ENCODE measurements at regions not wholly inside any gene's neighbourhood (a gene's known extent, or its start where the extent isn't known, plus 50 kb on each side); places are given as distances from the start of the nearest gene placed in this dataset.

- TF ChIP-seq ZBTB43 (CRISPR knock-in tag; IDR thresholded peaks at IDR 0.05) = no peak
- no peak for TF ChIP-seq CDX4 (CRISPR knock-in tag; IDR thresholded peaks at IDR 0.05; ENCODE audit: borderline replicate concordance)
Measured at GRCh38 chr2:150859162-150859561, 371.7 kb upstream of the RND3 start (continued).

- Mint-ChIP-seq H3K27me3 (ENCODE audit: low read depth) (peaks cover 5% of the 10 kb centered on the region), H3K36me3 (peaks cover 52% of the 10 kb centered on the region), H3K9me3 (peaks cover 57% of the 10 kb centered on the region), H3K4me1 (peaks cover 26% of the 10 kb centered on the region), H3K27ac (no peak overlapping the region), H3K4me3 (no peak overlapping the region)
- CTCF ChIA-PET = no interaction called here
- POLR2A ChIA-PET = no interaction called here
- TF ChIP-seq FOXJ3 (CRISPR knock-in tag; IDR thresholded peaks at IDR 0.05; ENCODE audit: borderline replicate concordance) = no peak
- TF ChIP-seq ZNF512 (CRISPR knock-in tag; IDR thresholded peaks at IDR 0.05; ENCODE audit: borderline replicate concordance) = no peak
- TF ChIP-seq SOX15 (CRISPR knock-in tag; IDR thresholded peaks at IDR 0.05) = no peak
- TF ChIP-seq JAZF1 (CRISPR knock-in tag; IDR thresholded peaks at IDR 0.05) = no peak
- no peak for TF ChIP-seq ZNF317 (CRISPR knock-in tag; IDR thresholded peaks at IDR 0.05; ENCODE audit: borderline replicate concordance, low read depth)
- no peak for TF ChIP-seq FOXP4 (CRISPR knock-in tag; IDR thresholded peaks at IDR 0.05)
- no peak for TF ChIP-seq ERG (CRISPR knock-in tag; IDR thresholded peaks at IDR 0.05)
- no peak for TF ChIP-seq E2F1 (CRISPR knock-in tag; IDR thresholded peaks at IDR 0.05)
- no peak for TF ChIP-seq RORB (CRISPR knock-in tag; IDR thresholded peaks at IDR 0.05)
- no peak for TF ChIP-seq NFATC4 (CRISPR knock-in tag; IDR thresholded peaks at IDR 0.05)
- TF ChIP-seq GABPB1 (CRISPR knock-in tag; IDR thresholded peaks at IDR 0.05) = no peak
- TF ChIP-seq ETV6 (CRISPR knock-in tag; IDR thresholded peaks at IDR 0.05) = no peak
- no peak for TF ChIP-seq MXD4 (CRISPR knock-in tag; IDR thresholded peaks at IDR 0.05; ENCODE audit: borderline replicate concordance)
- TF ChIP-seq ELF4 (CRISPR knock-in tag; IDR thresholded peaks at IDR 0.05; ENCODE audit: low read depth) = no peak
- no peak for TF ChIP-seq SMAD3 (CRISPR knock-in tag; IDR thresholded peaks at IDR 0.05; ENCODE audit: borderline replicate concordance)
- no peak for TF ChIP-seq ZNF425 (CRISPR knock-in tag; conservative IDR thresholded peaks at IDR 0.05)
- TF ChIP-seq ZNF671 (CRISPR knock-in tag; IDR thresholded peaks at IDR 0.05) = no peak
- no peak for TF ChIP-seq ATF6 (CRISPR knock-in tag; IDR thresholded peaks at IDR 0.05)
- TF ChIP-seq CREB1 (CRISPR knock-in tag; IDR thresholded peaks at IDR 0.05) = no peak
- no peak for TF ChIP-seq SP1 (CRISPR knock-in tag; conservative IDR thresholded peaks at IDR 0.05)
- DNase-seq (ENCODE audit: low spot score) (no peak), ATAC-seq (no peak)
Measured at GRCh38 chr2:150858382-150858781, 370.9 kb upstream of the RND3 start.

All from WTC11 (cell line).